ENCODE measurements at regions not wholly inside any gene's neighbourhood (a gene's known extent, or its start where the extent isn't known, plus 50 kb on each side); places are given as distances from the start of the nearest gene placed in this dataset.

- no peak for TF ChIP-seq CTCF (IDR thresholded peaks at IDR 0.05)
- TF ChIP-seq POLR2A (IDR thresholded peaks at IDR 0.05): no peak
- TF ChIP-seq EP300 (IDR thresholded peaks at IDR 0.05): no peak
Observed at GRCh38 chr2:21646345-21646744, 522.6 kb downstream of the TDRD15 start.

Measured in ovary (tissue), 3 donors.